CD4-positive, alpha-beta T cell treated with Interleukin-17A for 1 hour (primary cell): ENCODE measurements at regions not wholly inside any gene's neighbourhood (a gene's known extent, or its start where the extent isn't known, plus 50 kb on each side); places are given as distances from the start of the nearest gene placed in this dataset.
"Not testable (repeated sequence)": the region's sequence is repeated elsewhere in the genome, so short reads cannot be mapped to it uniquely, and the experiment has no call there.

Source experiments
- DNase-seq: peaks from one replicate; pipeline ENCODE4 v3.0.0-alpha.2; 2020

- DNase-seq = no peak
Observed at GRCh38 chr9:80797101-80797829, 892.1 kb downstream of the TLE1 start.

- DNase-seq = no peak
Observed at GRCh38 chr9:80796632-80797031, 892.7 kb downstream of the TLE1 start.

GRCh38 chr9:80794197-80794596 is 895.1 kb downstream of the TLE1 start:
- no peak for DNase-seq

GRCh38 chr9:80793706-80794105 is 895.6 kb downstream of the TLE1 start:
- no peak for DNase-seq

GRCh38 chr9:80792726-80793125 is 896.6 kb downstream of the TLE1 start:
- DNase-seq = no peak

GRCh38 chr9:80791836-80792235 is 897.5 kb downstream of the TLE1 start:
- DNase-seq = no peak

- no peak for DNase-seq
Observed at GRCh38 chr9:80790764-80791163, 898.6 kb downstream of the TLE1 start.

GRCh38 chr9:80789831-80790230 is 899.5 kb downstream of the TLE1 start:
- DNase-seq = no peak

GRCh38 chr9:80787636-80788035 is 901.7 kb downstream of the TLE1 start:
- DNase-seq = no peak

GRCh38 chr9:80784647-80785046 is 904.7 kb downstream of the TLE1 start:
- no peak for DNase-seq

- no peak for DNase-seq
Observed at GRCh38 chr9:80775971-80776370, 913.4 kb downstream of the TLE1 start.

GRCh38 chr9:80775530-80775929 is 913.8 kb downstream of the TLE1 start:
- no peak for DNase-seq

GRCh38 chr9:80771555-80772347 is 917.6 kb downstream of the TLE1 start:
- DNase-seq = no peak

GRCh38 chr9:80763536-80763935 is 925.8 kb downstream of the TLE1 start:
- no peak for DNase-seq

- DNase-seq = no peak
Observed at GRCh38 chr9:80755586-80755985, 933.8 kb downstream of the TLE1 start.

GRCh38 chr9:80747056-80747455 is 942.3 kb downstream of the TLE1 start:
- not testable (repeated sequence) for DNase-seq

GRCh38 chr9:80732506-80732905 is 956.8 kb downstream of the TLE1 start:
- DNase-seq = no peak

- DNase-seq = no peak
Observed at GRCh38 chr9:80720579-80720978, 968.8 kb downstream of the TLE1 start.

GRCh38 chr9:80707120-80707519 is 982.2 kb downstream of the TLE1 start:
- DNase-seq = no peak

- DNase-seq = no peak
Observed at GRCh38 chr9:80701061-80701460, 988.3 kb downstream of the TLE1 start.

- no peak for DNase-seq
Observed at GRCh38 chr9:80699511-80699998, 989.8 kb downstream of the TLE1 start.

GRCh38 chr9:80698725-80699410 is 990.5 kb downstream of the TLE1 start:
- no peak for DNase-seq

- no peak for DNase-seq
Observed at GRCh38 chr9:80692751-80693150, 996.6 kb downstream of the TLE1 start.

GRCh38 chr9:80691229-80691628 is 998.1 kb downstream of the TLE1 start:
- no peak for DNase-seq
